Epithelial cell of esophagus (primary cell): ENCODE measurements at regions not wholly inside any gene's neighbourhood (a gene's known extent, or its start where the extent isn't known, plus 50 kb on each side); places are given as distances from the start of the nearest gene placed in this dataset.

Experiments used
- DNase-seq: peaks from one replicate; pipeline ENCODE4 v3.0.0; 2010; ENCODE audit warnings: low read depth
- H3K4me3 ChIP-seq: 2 replicates; pipeline ENCODE4 v1.5.1; 2011; ENCODE audit warnings: mild to moderate bottlenecking, low read length, control low read depth
- TF ChIP-seq, protein P1 (sequence below): IDR thresholded peaks from 2 replicates; pipeline ENCODE4 v1.5.1; 2011; ENCODE audit warnings: low read depth, mild to moderate bottlenecking, low read length, control low read depth, inconsistent platforms; ENCODE audit not compliant: insufficient read depth; ENCODE audit errors: missing control alignments

DNA sequence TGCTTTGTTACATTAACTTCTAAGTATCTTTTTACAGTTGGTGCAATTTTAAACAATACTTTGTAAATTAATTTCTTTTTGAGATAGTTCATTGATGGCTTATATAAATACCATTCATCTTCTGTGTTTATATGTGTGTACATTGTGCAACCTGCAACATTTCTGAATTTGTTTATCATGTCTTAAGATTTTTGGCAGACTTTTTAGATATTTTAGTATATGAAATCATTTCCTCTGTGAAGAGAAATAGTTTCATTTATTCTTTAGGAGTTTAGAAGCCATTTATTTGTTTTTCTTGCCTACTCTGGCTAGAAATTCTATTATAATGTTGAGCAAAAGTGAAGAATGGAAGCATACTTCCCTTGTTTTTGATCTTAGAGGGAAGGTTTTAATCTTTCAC is 337.8 kb upstream of the DSEL start:
- TF ChIP-seq, protein P1, sequence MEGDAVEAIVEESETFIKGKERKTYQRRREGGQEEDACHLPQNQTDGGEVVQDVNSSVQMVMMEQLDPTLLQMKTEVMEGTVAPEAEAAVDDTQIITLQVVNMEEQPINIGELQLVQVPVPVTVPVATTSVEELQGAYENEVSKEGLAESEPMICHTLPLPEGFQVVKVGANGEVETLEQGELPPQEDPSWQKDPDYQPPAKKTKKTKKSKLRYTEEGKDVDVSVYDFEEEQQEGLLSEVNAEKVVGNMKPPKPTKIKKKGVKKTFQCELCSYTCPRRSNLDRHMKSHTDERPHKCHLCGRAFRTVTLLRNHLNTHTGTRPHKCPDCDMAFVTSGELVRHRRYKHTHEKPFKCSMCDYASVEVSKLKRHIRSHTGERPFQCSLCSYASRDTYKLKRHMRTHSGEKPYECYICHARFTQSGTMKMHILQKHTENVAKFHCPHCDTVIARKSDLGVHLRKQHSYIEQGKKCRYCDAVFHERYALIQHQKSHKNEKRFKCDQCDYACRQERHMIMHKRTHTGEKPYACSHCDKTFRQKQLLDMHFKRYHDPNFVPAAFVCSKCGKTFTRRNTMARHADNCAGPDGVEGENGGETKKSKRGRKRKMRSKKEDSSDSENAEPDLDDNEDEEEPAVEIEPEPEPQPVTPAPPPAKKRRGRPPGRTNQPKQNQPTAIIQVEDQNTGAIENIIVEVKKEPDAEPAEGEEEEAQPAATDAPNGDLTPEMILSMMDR, result no peak
- DNase-seq, result no peak
- H3K4me3 ChIP-seq, result no peak overlapping the region

DNA sequence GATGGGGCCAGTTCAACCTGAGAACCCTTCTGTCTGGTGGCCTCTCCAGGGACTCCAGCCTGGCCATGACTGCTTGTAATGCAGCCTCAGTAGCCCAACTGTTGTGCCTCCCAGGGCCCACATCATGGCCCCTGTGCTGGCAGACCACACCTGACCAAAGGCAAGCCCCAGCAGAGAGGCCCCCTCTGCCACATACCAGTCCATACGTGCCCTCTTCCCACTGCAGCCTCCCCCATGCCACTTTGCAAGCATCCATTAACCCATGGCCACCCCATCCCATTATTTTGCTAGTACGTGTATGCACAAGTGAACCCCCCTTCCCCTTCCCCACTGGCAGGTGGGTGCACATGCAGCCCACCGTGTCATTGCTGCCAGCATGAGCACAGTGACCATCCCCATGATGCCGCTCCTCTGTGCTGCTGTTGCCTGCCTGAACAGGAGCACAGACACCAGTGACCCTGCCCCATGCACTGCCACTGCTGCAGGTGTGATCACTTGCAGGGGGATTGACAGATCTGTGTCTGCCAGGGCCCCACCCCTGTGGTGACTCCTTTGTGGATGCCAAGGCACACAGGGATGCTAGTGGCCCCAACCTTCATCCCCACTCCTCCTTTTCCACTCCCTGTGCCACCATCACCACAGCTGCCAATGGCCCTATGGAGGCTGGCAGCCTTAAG is 330.0 kb upstream of the DSEL start:
- no peak for DNase-seq
- TF ChIP-seq, protein P1, result no peak
- H3K4me3 ChIP-seq, result no peak overlapping the region

DNA sequence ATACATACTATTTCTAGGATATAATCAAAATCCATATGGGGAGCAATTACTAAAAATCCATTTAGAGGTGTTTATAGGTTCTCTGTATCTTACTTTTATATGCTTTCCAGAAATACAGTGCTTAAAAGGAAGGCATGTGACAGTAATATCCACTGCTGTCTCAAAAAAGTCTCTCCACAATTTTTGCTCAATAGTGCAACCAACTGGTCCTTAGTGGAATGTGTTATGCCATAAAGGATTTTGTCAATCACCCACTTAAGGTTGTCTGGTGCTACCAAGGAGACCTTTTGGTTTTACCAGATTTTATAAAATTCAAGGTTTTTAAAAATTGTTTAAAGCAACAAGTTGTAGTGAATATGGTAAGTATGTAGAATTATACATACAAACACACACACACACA is 328.5 kb upstream of the DSEL start:
- peak; percentile 38 for DNase-seq

DNA sequence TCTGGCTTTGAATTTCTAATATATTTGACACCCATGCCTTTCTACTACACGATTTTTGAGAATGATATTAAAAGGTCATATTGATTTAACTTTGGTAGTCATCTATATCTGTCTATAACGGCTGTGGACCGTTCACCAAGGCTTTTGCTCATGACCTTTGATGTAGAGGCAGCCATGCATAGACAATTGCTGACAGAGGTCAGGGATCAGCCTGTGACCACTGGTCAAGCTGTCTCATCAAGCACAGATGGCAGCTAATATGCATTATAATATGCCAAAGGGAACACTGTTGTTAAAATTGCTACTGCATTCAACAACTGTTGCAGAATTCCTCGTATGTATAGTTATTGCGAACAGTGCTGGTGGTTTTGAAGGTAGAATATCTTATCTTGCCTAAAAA is 323.9 kb upstream of the DSEL start:
- TF ChIP-seq, protein P1, result no peak
- no peak for DNase-seq
- H3K4me3 ChIP-seq, result no peak overlapping the region

More for the DNA sequence above, 328.5 kb upstream of the DSEL start:
- no peak overlapping the region for H3K4me3 ChIP-seq
- TF ChIP-seq, protein P1, result peak; percentile 29

DNA sequence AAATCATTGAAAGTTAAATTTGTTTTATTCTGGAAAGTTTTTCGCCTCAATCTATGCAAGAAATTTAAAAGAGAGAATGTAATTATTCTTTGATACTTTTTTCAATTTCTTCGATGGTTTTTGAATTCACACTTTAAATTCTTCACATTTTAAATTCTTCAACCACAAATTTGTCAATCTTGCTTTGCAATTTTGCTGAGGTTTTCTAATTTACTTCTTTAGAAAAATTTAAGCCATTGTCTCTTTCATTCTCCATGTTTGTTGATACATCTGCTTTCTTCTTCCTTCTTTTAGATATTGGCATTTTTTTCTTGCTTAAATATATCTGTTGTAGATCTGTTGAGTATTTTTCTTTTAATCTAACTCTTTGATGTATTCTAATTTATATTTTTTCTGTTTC is 301.9 kb upstream of the DSEL start:
- TF ChIP-seq, protein P1, result no peak
- H3K4me3 ChIP-seq, result no peak overlapping the region
- DNase-seq, result no peak

DNA sequence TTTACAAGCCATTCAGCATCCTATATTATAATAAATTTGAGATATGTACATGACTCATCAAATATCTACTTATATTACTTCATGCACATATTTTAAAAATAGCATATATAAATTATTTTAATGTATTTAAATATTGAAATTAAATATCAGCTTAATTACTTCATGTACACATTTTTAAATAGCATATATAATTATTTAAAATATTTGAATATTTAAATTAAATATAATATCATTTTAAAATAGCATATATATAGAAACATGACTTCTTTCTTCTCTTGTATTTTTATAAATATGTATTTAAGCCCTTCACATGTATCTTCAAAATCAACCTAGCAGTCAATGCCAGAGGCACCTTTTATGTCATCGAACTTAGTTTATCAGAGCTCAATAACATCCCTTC is 298.8 kb upstream of the DSEL start:
- no peak overlapping the region for H3K4me3 ChIP-seq
- TF ChIP-seq, protein P1, result no peak
- DNase-seq, result no peak

DNA sequence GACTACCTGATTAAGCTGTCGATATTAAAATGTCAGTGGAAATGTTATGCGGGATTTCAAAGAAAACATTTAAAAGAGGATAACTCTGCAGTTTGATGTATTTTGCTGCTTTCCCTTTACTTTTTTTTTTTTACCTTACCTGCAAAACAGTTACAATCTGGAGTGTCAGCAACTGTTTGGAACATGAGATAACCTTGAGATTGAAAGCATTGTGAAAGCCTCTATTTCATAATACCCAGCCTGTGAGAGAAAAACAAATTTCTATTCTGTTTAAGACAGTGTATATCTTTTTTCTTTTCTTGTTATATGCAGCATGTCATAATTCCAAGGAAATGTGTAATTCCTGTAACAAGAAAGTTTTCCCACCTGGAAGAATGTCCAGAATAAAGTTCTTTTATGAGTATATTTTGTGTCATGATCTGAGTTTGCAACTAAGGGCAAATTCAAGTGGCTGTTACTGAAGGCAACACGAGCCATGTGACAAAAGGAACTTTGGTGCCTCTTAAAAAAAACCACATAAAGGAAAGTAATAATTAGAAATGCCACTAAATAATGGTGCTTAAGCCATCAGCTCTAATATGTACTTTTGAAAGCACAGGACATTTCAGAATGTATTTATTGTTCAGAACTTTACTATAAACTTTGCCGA is 297.0 kb upstream of the DSEL start:
- TF ChIP-seq, protein P1, result no peak
- DNase-seq, result peak; percentile 19
- no peak overlapping the region for H3K4me3 ChIP-seq
